ENCODE measurements at regions not wholly inside any gene's neighbourhood (a gene's known extent, or its start where the extent isn't known, plus 50 kb on each side); places are given as distances from the start of the nearest gene placed in this dataset.

- peak; percentile 24 for DNase-seq (ENCODE audit: low spot score)
Observed at GRCh38 chr19:28883241-28883693, 329.7 kb downstream of the UQCRFS1 start.

- DNase-seq (ENCODE audit: low spot score): no peak
Observed at GRCh38 chr19:28882818-28883217, 330.1 kb downstream of the UQCRFS1 start.

GRCh38 chr19:28881616-28882015 lies 331.3 kb downstream of the UQCRFS1 start:
- DNase-seq (ENCODE audit: low spot score): no peak

- no peak for DNase-seq (ENCODE audit: low spot score)
Observed at GRCh38 chr19:28880735-28881401, 332.1 kb downstream of the UQCRFS1 start.

GRCh38 chr19:28878862-28879566 lies 333.9 kb downstream of the UQCRFS1 start:
- peak; percentile 73 for DNase-seq (ENCODE audit: low spot score)

- DNase-seq (ENCODE audit: low spot score): no peak
Observed at GRCh38 chr19:28876609-28877123, 336.3 kb downstream of the UQCRFS1 start.

- DNase-seq (ENCODE audit: low spot score): no peak
Observed at GRCh38 chr19:28874742-28875141, 338.2 kb downstream of the UQCRFS1 start.

- DNase-seq (ENCODE audit: low spot score): no peak
Observed at GRCh38 chr19:28873301-28873700, 339.6 kb downstream of the UQCRFS1 start.

GRCh38 chr19:28871099-28871725 lies 341.7 kb downstream of the UQCRFS1 start:
- no peak for DNase-seq (ENCODE audit: low spot score)

- DNase-seq (ENCODE audit: low spot score): no peak
Observed at GRCh38 chr19:28869459-28869858, 343.5 kb downstream of the UQCRFS1 start.

- no peak for DNase-seq (ENCODE audit: low spot score)
Observed at GRCh38 chr19:28868836-28869235, 344.1 kb downstream of the UQCRFS1 start.

GRCh38 chr19:28867978-28868377 lies 345.0 kb downstream of the UQCRFS1 start:
- DNase-seq (ENCODE audit: low spot score): no peak

GRCh38 chr19:28864577-28865042 lies 348.3 kb downstream of the UQCRFS1 start:
- DNase-seq (ENCODE audit: low spot score): no peak

- no peak for DNase-seq (ENCODE audit: low spot score)
Observed at GRCh38 chr19:28864024-28864503, 348.9 kb downstream of the UQCRFS1 start.

- DNase-seq (ENCODE audit: low spot score): no peak
Observed at GRCh38 chr19:28862238-28862637, 350.7 kb downstream of the UQCRFS1 start.

GRCh38 chr19:28859811-28860210 lies 353.1 kb downstream of the UQCRFS1 start:
- no peak for DNase-seq (ENCODE audit: low spot score)

- no peak for DNase-seq (ENCODE audit: low spot score)
Observed at GRCh38 chr19:28858933-28859332, 354.0 kb downstream of the UQCRFS1 start.

- no peak for DNase-seq (ENCODE audit: low spot score)
Observed at GRCh38 chr19:28857967-28858366, 355.0 kb downstream of the UQCRFS1 start.

GRCh38 chr19:28855216-28855615 lies 357.7 kb downstream of the UQCRFS1 start:
- no peak for DNase-seq (ENCODE audit: low spot score)

GRCh38 chr19:28847468-28847867 lies 365.5 kb downstream of the UQCRFS1 start:
- DNase-seq (ENCODE audit: low spot score): no peak

GRCh38 chr19:28846094-28846812 lies 366.7 kb downstream of the UQCRFS1 start:
- no peak for DNase-seq (ENCODE audit: low spot score)

Measured in iPS-NIHi11 (cell line).